SIG-M5 treated with dmso at 0.1 percent for 504 hours (cell line): ENCODE measurements at regions not wholly inside any gene's neighbourhood (a gene's known extent, or its start where the extent isn't known, plus 50 kb on each side); places are given as distances from the start of the nearest gene placed in this dataset.
"Not testable (repeated sequence)": the region's sequence is repeated elsewhere in the genome, so short reads cannot be mapped to it uniquely, and the experiment has no call there.

Experiments
- DNase-seq: peaks from one replicate; lab custom pipeline; 2025; ENCODE audit not compliant: unreplicated experiment; lab: John Stamatoyannopoulos, UW

DNA sequence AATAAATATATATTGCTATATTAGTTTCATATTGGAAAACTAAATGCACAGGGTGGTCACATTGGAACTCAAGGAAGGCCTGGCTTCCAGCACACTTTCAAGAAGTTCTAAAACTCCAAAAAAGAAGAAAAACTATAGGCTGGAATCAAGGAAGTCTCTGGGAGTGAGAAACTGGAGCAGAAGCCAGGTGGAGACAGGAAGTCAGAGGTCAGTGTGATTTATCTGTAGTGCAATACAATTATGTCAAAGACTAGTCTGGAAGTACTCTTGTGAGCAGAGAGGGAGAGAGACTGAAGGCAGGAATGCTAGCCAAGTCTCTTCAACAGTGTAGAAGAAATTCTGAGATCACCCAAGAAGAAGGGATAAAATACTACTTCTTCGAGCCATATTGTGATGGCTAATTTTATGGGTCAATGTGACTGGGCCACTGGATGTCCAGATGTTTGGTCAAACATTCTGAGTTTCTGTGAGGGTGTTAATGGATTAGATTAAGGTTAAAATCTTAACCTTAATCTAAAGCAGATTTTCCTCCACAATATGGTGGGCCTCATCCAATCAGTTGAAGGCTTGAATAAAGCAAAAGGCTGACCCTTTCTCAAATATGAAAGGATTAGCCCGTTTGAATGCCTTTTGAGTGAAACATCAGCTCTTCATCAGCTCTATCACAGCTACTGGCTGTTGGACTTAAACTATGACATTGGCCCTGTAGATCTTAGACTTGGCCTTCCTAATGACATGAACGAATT, 208.0 kb downstream of the TDRD15 start:
- DNase-seq = no peak

DNA sequence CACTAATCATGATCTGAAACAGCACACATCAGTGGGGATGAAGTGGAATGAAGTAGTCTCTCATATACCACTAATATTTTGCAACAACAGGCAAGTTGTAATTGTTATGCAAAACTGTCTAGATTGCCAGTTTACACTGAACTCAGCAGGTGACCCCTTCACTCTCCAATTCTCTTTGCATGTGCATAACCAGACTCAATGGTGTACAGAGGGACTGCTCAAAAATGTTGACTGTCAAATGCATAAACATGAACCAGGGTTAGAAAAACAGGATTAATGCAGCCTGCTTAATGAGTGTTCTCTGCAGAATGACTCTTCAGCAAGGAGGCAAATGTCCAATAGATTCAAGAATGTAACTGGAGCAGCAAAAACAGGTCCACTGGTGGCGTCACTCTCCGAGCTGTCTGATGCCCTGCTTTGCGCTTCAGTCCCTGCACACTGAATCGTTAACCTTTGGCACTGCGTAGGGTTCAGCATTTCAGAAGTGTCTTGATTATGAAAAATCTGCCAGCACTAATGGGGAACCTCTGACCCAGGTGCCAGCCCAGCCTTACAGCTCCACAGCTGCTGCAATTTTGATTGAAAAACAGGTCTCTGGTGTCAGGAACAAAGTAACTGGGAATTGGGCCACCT, 209.3 kb downstream of the TDRD15 start:
- peak; percentile 16 for DNase-seq

DNA sequence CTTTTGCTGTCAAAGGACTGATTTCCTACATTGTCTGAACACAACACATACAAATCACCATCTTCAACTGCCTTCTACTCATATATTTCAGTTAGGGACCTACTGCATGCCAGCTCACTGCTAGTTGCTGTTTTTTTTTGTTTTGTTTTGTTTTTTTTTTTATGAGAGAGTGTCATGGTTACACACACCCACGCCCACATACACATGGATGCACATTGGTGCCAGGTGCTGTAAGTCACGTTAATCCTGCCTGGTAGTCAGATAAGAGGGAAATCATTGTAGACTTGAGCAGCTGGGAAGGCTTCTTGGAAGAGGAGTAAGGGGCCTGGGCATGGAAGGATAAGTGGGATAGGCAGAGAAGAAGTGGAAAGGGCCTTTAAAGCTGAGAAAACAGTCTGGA, 209.9 kb downstream of the TDRD15 start:
- DNase-seq = no peak

DNA sequence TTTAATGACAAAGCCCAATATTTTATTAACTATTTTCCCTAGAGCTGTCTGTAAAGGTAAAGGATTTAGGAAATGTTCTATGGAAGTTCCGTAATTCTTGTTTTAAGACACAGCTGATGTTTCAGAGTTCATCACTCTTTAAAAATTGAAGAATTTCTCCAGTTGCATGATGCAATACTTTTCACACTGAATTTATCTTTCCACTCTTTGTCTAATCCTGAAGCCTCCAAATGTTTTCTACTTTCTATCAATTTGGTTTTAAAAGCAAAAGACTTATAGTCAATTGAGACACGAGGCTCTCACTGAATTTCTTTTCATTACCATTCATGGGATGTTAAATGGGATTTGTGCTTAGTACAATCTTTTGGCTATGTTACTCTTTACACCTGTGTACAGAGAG, 223.2 kb downstream of the TDRD15 start:
- DNase-seq = no peak

DNA sequence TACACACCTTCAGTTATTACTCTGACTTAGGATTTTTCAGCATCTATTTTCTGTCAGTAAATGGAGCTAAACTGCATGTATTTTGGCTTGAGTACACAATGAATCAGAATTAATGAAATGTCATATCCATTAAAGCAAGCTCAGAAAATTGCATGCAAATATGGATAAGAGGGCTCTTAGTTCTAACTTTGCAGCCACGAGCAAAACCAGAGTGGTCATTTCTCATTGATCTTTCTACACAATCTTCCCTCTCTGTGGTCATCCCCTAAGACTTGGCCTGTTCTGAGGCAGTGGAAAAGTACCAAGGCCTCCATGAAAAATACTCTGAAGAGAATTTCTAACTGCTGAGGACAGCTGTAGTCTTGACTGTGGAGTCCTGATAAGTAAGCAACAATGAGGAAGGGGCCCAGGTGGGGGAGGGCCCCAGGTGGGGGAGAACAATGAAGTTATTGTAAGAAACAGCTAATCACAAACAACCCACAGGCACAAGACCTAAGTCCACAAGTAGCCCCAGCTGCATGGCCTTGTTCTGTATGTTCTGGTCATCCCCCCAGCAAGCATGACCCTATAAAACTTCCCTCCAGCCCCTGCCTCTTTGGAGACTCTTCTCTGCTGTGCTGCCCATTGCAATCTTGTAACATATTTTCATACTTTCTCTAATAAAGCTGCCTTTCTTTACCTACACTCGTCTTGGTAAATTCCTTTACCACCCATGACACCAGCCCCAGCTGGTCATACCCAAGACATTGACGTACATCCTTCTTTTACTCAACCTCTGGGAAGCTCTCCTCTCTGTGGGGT, 230.3 kb downstream of the TDRD15 start:
- DNase-seq = no peak

DNA sequence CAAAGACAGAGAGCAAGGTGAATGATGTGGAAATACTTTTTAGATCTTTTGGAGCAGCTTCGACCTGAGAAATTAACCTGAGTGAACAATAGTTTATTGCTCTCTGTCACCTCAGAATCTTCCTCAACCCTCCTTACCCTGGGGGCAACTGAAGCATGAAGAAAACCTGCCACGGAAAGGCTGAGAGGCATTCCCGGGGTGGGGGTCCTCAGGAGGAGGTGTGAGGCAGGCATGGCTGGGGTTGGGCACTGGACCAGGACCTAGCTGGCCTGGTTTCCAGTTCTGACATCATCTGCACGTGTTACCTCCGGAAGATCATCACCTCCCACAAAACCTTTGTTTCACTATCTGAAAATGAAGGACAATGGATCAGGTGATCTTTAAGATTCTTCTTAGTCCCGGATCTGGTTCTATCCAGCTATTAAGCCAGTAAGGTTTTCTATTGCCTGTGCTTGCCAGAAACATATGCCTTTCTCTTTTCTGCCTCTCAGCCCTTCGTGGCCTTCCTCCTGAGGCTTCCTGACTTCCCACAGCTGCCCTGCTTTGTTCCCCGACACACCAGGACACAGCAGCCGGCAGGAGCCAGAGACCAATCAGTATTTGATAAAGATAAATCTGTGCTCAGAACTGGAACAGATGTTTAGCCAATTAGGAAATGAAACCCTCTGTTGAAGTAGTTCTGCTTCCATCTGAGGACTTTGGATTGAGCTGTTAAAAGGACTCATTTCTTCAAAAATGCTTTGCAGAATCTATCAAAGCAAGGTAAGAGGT, 232.5 kb downstream of the TDRD15 start:
- no peak for DNase-seq

DNA sequence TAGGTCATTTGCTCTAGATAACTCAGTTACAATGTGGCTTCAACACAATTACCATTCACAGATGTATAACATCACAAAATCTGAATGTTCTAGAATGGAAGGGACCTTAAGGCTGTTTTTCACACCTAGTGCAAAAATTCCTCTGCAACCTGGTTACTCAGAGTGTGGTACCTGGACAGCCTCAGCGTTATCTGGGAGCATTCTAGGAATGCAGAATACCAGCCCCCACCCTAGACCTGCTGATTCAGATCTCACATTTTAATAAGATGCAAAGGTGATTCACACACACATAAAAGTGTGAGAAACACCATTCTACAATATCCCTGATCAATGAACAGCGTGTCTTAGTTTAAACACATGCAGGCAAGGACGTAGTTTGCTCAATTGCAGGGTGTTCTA, 233.1 kb downstream of the TDRD15 start:
- no peak for DNase-seq

DNA sequence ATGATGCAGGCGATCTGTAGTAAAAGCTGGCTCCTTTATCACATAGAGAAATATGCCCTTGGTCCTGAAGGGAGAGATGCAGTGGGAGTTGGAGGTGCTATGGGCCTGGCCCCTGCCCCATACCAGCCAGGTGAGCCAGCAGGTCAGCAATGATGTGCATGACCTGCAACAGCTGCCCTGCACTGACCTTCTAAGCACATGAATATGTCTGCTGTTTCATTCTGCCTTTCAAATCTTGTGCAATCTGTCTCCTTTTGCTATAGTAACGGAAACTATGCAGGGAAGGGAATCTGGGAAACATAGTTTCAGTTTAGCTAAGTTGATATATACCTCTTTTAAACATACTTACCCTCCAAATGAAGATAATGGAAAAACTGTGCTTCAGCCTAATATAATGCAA, 235.2 kb downstream of the TDRD15 start:
- DNase-seq = no peak

DNA sequence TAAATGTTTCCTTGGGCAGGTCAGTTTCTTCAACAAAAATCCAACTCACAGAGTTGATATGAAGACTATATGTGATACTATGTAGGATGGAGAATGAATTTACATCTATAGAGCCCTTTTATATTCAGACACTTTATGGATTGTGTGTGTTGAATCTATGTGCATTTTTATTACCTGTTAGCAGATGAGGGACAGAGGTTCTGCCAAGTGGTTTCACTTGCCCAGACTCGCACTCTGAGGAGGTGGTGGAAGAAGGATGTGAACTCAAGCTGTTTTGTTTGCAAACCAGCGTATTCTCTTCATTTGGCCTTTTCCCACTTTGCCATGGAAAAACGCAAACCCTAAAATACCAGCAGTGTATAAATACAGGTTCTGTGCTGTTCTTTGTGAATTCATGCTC, 237.6 kb downstream of the TDRD15 start:
- no peak for DNase-seq

DNA sequence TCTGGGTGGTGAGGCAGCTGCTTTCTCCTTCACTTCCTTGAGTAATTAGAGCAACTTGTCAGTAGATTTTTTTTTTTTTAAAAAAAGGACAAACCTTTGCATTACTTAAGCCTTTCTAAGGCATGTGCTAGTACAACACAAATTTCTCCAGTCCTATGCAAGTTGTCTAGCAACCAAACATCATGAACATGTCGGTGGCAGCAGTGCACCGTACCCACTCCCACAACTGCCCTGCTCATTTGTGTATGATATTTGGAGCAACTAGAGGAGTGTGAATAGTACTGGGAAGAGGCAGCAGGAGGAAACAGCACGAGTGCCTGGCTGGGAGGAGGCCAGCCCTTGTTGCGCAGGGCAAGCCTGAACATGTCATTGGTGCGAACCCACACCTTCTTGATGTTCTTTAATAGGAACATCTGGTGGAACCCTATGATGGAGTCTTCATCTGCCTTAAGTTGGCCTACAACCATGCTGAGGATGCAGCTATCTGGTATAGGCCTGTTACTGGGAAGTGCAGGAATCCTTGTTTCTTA, 238.3 kb downstream of the TDRD15 start:
- no peak for DNase-seq

DNA sequence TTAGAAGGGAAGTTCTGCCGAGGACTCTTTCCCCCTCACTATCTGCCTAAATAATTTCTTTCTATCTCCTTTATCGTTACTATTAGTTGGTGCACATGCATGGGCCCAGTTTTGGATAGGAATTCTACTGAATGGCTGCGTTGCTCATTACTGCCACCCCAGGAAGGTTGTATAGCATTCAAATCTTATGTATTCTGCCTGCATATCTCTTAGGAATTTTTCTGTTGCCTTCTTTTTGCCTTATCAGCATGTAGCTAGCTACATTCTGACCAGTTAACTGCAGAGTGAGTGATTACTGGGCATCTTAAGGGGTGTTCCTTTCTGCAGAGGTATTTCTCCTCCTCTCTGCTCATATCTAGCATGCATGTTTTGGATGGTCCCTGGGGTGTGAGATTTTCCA, 239.6 kb downstream of the TDRD15 start:
- DNase-seq = no peak

DNA sequence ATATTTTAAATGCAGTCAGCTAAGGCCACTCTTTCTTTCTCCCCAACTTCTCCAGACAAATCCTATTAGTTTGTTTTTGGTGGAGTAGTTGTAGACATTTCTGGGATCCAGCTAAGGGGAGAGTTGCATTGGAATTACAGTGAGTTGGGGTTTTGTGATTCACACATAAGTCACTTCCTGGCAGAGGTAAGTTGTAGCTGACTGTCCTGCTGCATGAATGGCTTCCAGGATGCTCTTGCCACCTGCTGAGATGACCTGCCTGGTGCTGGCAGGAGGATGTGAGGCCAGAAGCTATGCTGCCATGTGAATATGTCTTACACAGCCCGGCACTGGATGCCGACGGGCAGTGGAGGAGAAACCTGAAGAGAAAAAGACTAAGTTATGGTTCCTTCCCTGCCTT, 243.7 kb downstream of the TDRD15 start:
- no peak for DNase-seq

DNA sequence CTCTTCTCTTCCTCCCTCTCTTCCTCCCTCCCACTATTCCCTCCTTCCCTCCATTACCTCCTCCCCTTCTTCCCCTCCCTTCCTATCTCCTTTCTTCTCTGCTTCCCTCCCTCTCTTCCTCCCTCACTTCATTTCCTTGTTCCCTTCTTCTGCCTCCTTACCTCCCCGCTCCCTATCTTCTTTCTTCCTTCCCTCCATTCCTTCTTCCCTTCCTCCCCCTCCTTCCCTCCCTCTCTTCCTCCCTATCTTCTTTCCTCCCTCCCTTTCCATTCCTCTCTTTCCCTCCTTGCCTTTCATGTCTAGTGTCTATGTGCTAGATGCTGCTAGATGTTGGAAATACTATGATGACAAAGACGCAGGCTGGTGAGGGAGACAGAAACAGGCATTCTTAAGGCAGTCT, 246.0 kb downstream of the TDRD15 start:
- DNase-seq = no peak

DNA sequence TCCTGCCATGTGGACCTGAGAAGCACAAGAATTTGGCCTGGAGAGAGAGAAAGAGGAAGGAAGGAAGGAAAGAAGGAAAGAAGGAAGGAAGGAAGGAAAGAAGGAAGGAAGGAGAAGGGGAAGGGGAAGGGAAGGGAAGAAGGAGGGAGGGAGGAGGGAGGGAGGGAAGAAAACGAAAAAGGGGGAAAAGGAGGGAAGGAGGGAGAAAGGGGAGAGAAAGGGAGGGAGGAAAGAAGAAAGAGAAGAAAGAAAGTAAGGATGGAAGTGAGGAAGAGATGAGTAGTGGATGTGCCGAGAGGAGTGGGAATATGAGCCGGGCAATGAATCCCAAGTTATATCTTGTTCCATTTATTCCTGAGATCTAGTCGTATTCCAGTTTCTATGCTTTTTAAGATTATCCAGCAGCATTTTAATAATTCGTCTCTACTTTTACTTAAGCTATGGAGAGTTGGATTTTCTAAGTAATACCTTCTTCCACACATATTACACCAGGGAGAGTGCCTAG, 247.8 kb downstream of the TDRD15 start:
- DNase-seq = no peak

DNA sequence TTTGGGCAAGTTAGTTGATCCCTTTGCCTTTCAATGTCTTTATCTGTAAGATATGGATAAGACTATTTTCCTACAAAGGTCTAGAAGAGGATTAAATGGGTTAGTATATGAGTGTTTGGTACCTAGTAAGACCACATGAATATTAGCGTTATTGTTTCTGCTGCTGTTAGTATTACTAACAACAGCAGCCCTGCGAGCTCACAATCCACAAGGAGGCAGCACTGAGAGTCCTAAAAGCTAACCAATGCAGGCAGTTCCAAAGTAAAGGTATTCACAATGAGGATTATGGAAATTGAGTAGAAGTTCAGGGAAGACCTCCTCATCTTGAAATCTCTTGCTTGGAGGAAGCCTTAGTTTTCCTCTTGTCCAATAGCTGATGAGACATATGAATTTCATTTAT, 248.9 kb downstream of the TDRD15 start:
- DNase-seq = no peak

DNA sequence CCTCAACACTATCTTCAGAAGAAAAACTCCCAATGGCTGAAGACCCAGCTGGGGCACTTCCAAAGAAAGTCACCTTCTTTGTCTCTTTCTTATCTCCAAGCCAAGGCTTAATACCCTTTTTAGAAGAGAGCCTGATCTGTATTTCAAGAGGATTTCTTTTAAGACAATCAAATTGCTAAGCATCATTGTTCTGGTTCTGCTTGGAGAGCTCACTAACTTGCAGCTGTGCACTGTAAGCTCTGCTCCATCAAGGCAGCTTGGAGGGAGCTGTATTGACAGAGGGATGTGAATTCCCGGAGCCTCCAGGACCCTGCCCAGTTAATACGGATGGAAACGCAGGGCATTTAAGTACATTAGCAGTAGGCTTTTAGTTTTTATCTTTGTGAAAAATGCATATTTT, 253.1 kb downstream of the TDRD15 start:
- no peak for DNase-seq

DNA sequence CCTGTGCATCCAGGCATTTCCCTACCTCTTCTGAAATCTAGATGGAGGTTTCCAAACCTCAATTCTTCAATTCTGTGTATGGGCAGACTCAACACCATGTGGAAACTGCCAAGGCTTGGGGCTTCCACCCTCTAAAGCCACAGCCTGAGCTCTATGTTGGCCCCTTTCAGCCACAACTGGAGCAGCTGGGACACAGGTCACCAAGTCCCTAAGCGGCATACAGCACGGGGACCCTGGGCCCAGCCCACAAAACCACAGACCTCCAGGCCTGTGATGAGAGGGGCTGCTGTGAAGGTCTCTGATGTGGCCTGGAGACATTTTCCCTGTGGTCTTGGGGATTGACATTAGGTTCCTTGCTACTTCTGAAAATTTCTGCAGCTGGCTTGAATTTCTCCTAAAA, 255.4 kb downstream of the TDRD15 start:
- no peak for DNase-seq

DNA sequence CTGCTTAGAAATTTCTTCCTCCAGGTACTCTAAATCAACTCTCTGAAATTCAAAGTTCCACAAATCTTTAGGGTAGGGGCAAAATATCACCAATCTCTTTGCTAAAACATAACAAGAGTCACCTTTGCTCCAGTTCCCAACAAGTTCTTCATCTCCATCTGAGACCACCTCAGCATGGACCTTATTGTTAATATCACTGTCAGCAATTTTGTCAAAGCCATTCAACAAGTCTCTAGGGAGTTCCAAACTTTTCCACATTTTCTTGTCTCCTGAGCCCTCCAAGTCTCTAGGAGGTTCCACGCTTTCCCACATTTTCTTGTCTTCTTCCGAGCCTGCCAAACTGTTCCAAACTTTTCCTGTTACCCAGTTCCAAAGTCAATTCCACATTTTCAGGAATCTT, 255.9 kb downstream of the TDRD15 start:
- not testable (repeated sequence) for DNase-seq

DNA sequence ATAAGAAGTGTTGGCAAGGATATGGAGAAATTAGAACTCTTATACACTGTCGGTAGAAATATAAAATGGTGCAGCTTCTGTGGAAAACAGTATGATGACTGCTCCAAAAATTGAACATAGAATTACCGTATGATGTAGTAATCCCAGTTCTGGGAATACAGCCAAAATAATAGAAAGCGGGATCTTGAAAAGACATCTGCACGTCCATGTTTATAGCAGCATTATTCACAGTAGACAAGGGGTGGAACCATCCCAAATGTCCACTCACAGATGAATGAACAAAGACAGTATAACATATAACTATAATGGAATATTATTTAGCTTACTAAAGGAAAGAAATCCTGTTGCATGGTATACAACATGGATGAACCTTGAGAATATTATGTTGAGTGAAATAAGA, 257.7 kb downstream of the TDRD15 start:
- DNase-seq = no peak

DNA sequence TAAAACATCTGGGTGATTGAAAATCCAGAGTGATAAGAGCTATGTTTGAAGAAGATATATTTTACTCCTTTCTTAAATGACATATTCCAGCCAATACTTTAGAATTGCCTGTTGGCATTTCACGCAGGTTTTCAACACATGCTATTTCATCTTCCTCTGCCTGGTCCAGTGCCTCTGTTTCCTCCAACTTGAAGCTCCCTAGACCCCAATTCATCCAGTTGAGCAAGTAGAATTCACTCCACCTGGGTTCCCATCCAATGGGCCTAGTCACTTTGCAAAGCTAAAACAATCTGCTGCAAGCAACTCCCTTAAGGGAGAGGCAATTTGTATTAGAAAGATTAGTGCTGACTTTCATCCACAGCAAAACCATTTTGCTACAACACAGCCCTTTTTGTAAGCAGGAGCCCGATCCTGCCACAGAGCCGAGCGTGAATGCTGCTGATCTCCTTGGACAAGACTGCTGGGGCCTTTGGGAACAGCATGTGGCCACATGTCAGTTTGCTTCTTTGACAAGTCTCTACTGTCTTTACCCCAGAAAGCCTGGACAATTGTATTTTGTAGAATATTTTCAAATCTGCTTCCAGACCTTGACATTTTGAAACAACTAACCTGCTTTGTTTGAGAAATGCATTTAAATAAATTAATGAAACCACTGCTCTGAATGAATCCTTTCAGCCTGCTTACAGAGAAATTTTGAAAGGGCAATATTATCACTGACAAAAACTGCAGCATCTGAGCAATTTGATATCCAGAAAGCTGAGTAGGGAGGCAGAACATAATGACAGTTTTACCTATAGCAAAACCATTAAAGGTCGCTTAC, 259.1 kb downstream of the TDRD15 start:
- DNase-seq = no peak
